ENCODE measurements at regions not wholly inside any gene's neighbourhood (a gene's known extent, or its start where the extent isn't known, plus 50 kb on each side); places are given as distances from the start of the nearest gene placed in this dataset.

GRCh38 chr4:24164054-24164693, 274.3 kb upstream of the PPARGC1A start:
- DNase-seq (ENCODE audit: low spot score), result no peak

- no peak for DNase-seq (ENCODE audit: low spot score)
Observed at GRCh38 chr4:24163314-24163713, 273.5 kb upstream of the PPARGC1A start.

- DNase-seq (ENCODE audit: low spot score), result no peak
Observed at GRCh38 chr4:24160358-24160757, 270.5 kb upstream of the PPARGC1A start.

- DNase-seq (ENCODE audit: low spot score), result no peak
Observed at GRCh38 chr4:24158031-24158430, 268.2 kb upstream of the PPARGC1A start.

- DNase-seq (ENCODE audit: low spot score), result no peak
Observed at GRCh38 chr4:24150034-24150433, 260.2 kb upstream of the PPARGC1A start.

GRCh38 chr4:24146127-24146526, 256.3 kb upstream of the PPARGC1A start:
- no peak for DNase-seq (ENCODE audit: low spot score)

GRCh38 chr4:24145591-24145990, 255.7 kb upstream of the PPARGC1A start:
- no peak for DNase-seq (ENCODE audit: low spot score)

- no peak for DNase-seq (ENCODE audit: low spot score)
Observed at GRCh38 chr4:24144381-24144780, 254.5 kb upstream of the PPARGC1A start.

GRCh38 chr4:24143741-24144140, 253.9 kb upstream of the PPARGC1A start:
- no peak for DNase-seq (ENCODE audit: low spot score)

GRCh38 chr4:24141836-24142235, 252.0 kb upstream of the PPARGC1A start:
- no peak for DNase-seq (ENCODE audit: low spot score)

GRCh38 chr4:24140892-24141291, 251.0 kb upstream of the PPARGC1A start:
- DNase-seq (ENCODE audit: low spot score), result no peak

GRCh38 chr4:24137671-24138601, 248.1 kb upstream of the PPARGC1A start:
- DNase-seq (ENCODE audit: low spot score), result no peak

GRCh38 chr4:24131954-24132673, 242.3 kb upstream of the PPARGC1A start:
- no peak for DNase-seq (ENCODE audit: low spot score)

GRCh38 chr4:24130637-24131036, 240.8 kb upstream of the PPARGC1A start:
- DNase-seq (ENCODE audit: low spot score), result no peak

GRCh38 chr4:24126776-24127175, 236.9 kb upstream of the PPARGC1A start:
- DNase-seq (ENCODE audit: low spot score), result no peak

GRCh38 chr4:24121395-24122175, 231.7 kb upstream of the PPARGC1A start:
- no peak for DNase-seq (ENCODE audit: low spot score)

- no peak for DNase-seq (ENCODE audit: low spot score)
Observed at GRCh38 chr4:24117975-24118374, 228.1 kb upstream of the PPARGC1A start.

GRCh38 chr4:24116107-24116506, 226.3 kb upstream of the PPARGC1A start:
- DNase-seq (ENCODE audit: low spot score), result no peak

GRCh38 chr4:24114919-24115500, 225.2 kb upstream of the PPARGC1A start:
- no peak for DNase-seq (ENCODE audit: low spot score)

- no peak for DNase-seq (ENCODE audit: low spot score)
Observed at GRCh38 chr4:24114444-24114843, 224.6 kb upstream of the PPARGC1A start.

GRCh38 chr4:24112466-24112865, 222.6 kb upstream of the PPARGC1A start:
- DNase-seq (ENCODE audit: low spot score), result no peak

- DNase-seq (ENCODE audit: low spot score), result no peak
Observed at GRCh38 chr4:24108567-24108966, 218.7 kb upstream of the PPARGC1A start.
